22Rv1 (cell line): ENCODE measurements at regions not wholly inside any gene's neighbourhood (a gene's known extent, or its start where the extent isn't known, plus 50 kb on each side); places are given as distances from the start of the nearest gene placed in this dataset.

Experiments used
- H3K27ac ChIP-seq: fragments of 450-650 bp; 2 replicates; pipeline ENCODE4 v1.5.1; 2017
- CTCF ChIP-seq: fragments of 450-650 bp; IDR thresholded peaks from 2 replicates; pipeline ENCODE4 v1.5.1; 2017; ENCODE audit warnings: mild to moderate bottlenecking
- ZFX ChIP-seq: fragments of 450-650 bp; IDR thresholded peaks from 2 replicates; pipeline ENCODE4 v1.6.1; 2017; ENCODE audit warnings: antibody characterized with exemption, borderline replicate concordance

GRCh38 chr12:107349008-107349747 is 255.8 kb upstream of the CRY1 start:
- TF ChIP-seq ZFX (no peak), CTCF (no peak)

GRCh38 chr12:107349839-107350238 is 256.5 kb upstream of the CRY1 start:
- TF ChIP-seq CTCF (no peak), ZFX (no peak)

More at GRCh38 chr12:107349008-107349747, 255.8 kb upstream of the CRY1 start:
- H3K27ac ChIP-seq: no peak overlapping the region

GRCh38 chr12:107351109-107351508 is 257.8 kb upstream of the CRY1 start:
- TF ChIP-seq CTCF: no peak
- TF ChIP-seq ZFX: no peak
- no peak overlapping the region for H3K27ac ChIP-seq

More at GRCh38 chr12:107349839-107350238, 256.5 kb upstream of the CRY1 start:
- no peak overlapping the region for H3K27ac ChIP-seq

GRCh38 chr12:107351713-107352112 is 258.4 kb upstream of the CRY1 start:
- H3K27ac ChIP-seq: no peak overlapping the region
- no peak for TF ChIP-seq CTCF
- TF ChIP-seq ZFX: no peak

- TF ChIP-seq CTCF (no peak), ZFX (no peak)
- no peak overlapping the region for H3K27ac ChIP-seq
Observed at GRCh38 chr12:107352347-107353081, 259.2 kb upstream of the CRY1 start.

- no peak overlapping the region for H3K27ac ChIP-seq
- TF ChIP-seq ZFX (no peak), CTCF (no peak)
Observed at GRCh38 chr12:107353312-107353711, 260.0 kb upstream of the CRY1 start.

GRCh38 chr12:107355004-107355565 is 261.7 kb upstream of the CRY1 start:
- no peak overlapping the region for H3K27ac ChIP-seq
- no peak for TF ChIP-seq ZFX
- TF ChIP-seq CTCF: no peak
